ENCODE measurements at regions not wholly inside any gene's neighbourhood (a gene's known extent, or its start where the extent isn't known, plus 50 kb on each side); places are given as distances from the start of the nearest gene placed in this dataset.

DNA sequence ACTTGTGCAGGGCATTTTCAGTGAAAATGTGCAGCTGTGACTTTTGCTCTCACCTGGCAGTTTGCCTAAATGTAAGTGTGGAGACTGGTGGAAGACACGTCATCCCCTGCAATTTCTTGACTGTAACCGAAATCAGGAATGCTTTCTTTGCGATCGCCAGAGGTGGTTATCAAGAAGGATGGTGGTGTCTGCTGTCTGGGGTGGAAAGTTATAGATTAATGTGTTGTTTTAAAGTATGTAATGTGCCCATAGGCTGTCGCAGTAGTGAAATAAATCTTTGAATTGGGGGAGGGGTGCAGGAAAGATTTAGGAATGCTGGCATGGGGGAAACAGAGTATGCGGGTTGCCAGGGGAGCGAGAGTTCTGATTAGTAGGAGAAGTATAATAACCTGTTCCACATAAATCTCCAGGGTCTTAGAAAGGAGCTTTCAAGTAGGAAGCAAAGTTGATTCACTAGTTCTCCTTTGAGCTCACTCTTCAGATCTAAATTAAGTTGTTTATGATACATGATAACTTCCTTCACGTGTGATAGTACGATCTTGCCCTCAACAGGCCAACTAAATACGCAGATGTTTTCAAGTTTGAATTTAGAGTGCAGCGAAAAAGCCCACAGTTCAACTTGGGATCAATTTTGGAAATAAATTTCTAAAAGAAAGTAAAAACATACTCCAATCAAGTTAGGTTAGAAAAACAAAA, 1520.0 kb upstream of the SLC10A2 start:
- peak; percentile 63 for DNase-seq (ENCODE audit: low read depth)
- peak overlapping the region; percentile 43 for H3K4me3 ChIP-seq (ENCODE audit: low read depth, low read length)
- TF ChIP-seq, protein P1, sequence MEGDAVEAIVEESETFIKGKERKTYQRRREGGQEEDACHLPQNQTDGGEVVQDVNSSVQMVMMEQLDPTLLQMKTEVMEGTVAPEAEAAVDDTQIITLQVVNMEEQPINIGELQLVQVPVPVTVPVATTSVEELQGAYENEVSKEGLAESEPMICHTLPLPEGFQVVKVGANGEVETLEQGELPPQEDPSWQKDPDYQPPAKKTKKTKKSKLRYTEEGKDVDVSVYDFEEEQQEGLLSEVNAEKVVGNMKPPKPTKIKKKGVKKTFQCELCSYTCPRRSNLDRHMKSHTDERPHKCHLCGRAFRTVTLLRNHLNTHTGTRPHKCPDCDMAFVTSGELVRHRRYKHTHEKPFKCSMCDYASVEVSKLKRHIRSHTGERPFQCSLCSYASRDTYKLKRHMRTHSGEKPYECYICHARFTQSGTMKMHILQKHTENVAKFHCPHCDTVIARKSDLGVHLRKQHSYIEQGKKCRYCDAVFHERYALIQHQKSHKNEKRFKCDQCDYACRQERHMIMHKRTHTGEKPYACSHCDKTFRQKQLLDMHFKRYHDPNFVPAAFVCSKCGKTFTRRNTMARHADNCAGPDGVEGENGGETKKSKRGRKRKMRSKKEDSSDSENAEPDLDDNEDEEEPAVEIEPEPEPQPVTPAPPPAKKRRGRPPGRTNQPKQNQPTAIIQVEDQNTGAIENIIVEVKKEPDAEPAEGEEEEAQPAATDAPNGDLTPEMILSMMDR (conservative IDR thresholded peaks at IDR 0.05; ENCODE audit: low read depth, low read length) = no peak

DNA sequence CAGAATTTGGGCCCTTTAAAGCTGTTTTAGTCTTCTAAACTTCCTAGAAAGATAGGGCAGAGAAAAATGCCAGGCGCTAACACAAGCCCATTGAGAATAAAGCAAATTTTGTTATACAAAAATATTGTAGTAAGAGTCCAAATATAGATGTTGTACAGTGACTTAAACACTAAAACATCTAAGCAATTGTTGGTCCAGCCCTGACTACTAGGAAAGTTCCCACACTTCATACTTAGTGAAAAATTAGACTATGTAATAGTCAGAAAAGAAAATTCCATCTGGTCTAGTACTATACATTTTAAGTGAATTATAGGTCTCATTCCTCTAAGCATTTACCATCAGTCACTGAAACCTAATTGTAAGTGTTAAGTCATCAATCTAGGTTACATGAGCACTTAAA, 1518.3 kb upstream of the SLC10A2 start:
- DNase-seq (ENCODE audit: low read depth) = no peak
- TF ChIP-seq, protein P1 (conservative IDR thresholded peaks at IDR 0.05; ENCODE audit: low read depth, low read length) = no peak
- H3K4me3 ChIP-seq (ENCODE audit: low read depth, low read length) = no peak overlapping the region

DNA sequence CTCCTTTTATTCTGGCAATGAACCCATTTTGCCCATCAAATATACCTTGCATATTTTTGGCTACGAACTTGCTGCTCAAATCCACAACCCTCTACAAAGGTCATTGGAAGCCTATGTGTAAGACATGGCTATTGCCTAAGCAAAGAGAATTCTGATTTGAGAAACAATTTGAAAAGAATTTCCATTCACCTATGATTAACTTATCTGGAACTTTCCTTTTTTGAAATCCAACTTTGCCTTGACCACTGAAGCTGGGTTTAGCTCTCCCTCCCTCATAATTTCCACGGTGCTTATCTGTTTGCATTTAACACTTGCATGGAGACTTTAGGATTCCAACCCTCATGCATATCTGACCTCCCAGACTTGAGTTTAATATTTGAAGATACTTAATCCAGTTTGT, 1514.7 kb upstream of the SLC10A2 start:
- TF ChIP-seq, protein P1 (conservative IDR thresholded peaks at IDR 0.05; ENCODE audit: low read depth, low read length) = no peak
- H3K4me3 ChIP-seq (ENCODE audit: low read depth, low read length) = no peak overlapping the region
- no peak for DNase-seq (ENCODE audit: low read depth)

DNA sequence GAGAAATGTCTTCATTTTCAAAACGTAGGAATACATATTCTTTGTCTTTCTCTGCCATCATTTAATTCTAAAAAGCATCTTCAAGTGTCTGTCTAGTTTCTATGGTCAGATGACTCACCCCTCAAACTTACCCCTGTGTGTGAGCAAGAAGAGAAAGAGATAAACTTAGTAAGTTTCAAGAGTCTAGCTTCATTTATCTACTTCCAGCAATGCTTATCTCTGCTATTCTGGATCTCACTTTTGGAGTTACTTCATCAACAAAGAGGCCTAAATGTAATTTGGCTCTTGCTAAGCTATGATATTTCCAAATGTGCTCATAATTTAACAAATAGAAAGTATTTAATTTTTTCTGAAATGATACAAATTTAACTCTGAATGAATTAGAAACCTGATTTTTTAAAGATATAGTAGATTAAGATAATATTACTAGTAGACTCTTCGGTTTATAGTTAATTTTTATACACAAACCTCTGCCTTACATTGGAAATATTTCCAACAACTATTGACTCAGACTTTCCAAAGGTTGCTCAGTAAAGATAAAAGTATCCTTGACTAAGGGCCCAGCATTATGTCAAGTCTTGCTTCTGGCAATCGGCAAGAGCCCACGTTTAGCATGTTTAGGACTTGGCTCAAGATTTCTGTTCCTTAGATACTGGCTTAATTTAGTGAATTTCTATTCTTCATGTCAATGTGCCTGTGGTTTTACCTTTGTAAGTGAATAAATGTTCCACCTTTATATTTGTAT, 1511.0 kb upstream of the SLC10A2 start:
- TF ChIP-seq, protein P1 (conservative IDR thresholded peaks at IDR 0.05; ENCODE audit: low read depth, low read length) = no peak
- DNase-seq (ENCODE audit: low read depth) = no peak
- H3K4me3 ChIP-seq (ENCODE audit: low read depth, low read length) = no peak overlapping the region

DNA sequence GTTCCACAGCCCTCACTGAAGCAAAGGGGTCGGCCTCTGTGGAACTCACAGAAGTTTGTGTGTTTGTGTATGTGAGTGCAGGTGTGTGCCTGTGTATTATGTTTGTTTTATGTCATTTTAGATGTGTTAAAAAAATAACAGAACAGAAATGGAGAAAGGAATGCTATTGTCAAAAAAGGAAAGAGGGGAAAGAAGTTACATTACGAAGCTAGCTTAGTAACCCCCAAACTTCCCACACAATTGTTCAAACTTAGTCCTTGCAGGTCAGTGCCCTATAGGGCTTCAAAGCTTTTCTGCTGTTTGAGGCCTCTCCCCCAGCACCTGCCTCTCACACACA, 1505.6 kb upstream of the SLC10A2 start:
- H3K4me3 ChIP-seq (ENCODE audit: low read depth, low read length) = no peak overlapping the region
- no peak for DNase-seq (ENCODE audit: low read depth)
- TF ChIP-seq, protein P1 (conservative IDR thresholded peaks at IDR 0.05; ENCODE audit: low read depth, low read length) = no peak

DNA sequence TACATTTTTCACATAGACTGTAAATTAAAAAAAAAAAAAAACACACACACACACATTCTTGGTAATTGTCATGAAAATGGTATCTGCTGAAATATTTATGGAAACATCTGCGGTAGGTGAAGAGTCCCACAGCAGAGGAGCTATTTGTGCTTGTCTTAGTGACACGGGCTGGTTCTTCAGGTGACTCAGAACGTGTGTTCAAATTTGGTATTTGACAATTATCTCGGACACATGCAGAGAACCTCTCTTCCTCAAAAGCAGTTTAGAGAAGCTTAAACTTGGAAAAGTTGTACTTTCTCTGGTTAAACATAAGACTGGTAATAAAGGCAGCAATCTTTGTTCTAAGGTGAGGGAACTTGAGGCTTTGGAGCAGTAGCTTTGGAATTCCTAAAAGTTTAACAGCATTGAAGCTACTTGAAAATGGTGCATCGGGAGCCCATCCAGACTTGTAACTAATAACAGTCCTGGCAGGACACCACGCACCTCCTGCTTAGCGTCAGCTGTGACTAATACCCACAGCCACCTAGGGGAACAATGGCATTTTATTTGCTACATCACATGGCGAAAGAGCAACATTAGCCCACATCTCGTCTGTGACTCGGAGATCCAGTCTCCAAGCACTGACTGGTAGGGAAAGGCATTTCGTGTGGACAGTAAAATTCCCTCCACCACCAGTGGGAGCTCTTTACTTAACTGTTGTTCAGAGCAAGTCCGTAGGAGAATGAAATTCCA, 1505.1 kb upstream of the SLC10A2 start:
- TF ChIP-seq, protein P1 (conservative IDR thresholded peaks at IDR 0.05; ENCODE audit: low read depth, low read length) = peak; percentile 96
- peak overlapping the region; percentile 1 for H3K4me3 ChIP-seq (ENCODE audit: low read depth, low read length)
- peak; percentile 91 for DNase-seq (ENCODE audit: low read depth)
